AG08395 (cell line): ENCODE measurements at regions not wholly inside any gene's neighbourhood (a gene's known extent, or its start where the extent isn't known, plus 50 kb on each side); places are given as distances from the start of the nearest gene placed in this dataset.
"Not testable (repeated sequence)": the region's sequence is repeated elsewhere in the genome, so short reads cannot be mapped to it uniquely, and the experiment has no call there.

Experiments
- DNase-seq: peaks from one replicate; pipeline ENCODE4 v3.0.0; 2012; ENCODE audit warnings: mixed read lengths, low spot score

DNA sequence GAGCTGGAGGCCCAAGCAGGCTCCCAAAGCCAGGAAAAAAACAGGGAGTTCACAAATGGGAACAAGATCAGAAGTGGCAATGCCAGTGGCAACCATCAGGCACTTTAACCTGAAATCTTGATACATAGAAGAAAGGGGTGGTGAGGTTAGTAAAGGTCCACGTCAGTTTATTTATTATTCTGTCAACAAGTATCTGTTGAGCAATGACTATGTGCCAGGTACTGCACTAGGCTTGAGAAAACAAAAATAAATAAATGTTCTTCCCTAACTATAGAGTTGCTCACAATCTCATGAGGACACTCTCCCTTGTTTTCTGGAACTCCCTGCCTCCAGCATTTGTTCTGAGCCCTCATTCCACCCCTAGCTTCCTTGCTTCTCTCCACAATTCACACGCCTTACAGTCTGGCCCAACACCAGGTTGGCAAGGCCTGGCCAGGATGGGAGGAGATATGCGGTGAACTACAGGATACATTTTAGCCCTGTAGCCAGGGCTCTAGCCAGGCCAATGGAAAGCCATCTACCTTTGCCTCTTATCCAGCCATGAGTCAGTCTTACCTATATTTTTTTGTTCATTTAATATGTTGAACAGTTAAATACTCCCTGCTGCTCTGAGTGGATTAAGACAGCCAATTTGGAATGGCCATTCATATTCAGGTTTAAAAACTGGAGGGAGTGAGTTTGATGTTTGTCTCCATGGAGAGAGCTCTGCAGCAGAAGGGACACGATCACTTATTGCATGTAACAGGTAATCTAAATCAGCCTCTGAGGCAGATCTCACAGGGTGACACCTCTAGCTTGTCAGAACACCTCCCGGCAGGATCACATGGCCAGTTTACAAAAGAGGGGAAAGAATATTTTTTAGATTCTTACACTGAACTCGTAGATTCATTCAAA is 161.9 kb upstream of the ATP11B start:
- DNase-seq: no peak

DNA sequence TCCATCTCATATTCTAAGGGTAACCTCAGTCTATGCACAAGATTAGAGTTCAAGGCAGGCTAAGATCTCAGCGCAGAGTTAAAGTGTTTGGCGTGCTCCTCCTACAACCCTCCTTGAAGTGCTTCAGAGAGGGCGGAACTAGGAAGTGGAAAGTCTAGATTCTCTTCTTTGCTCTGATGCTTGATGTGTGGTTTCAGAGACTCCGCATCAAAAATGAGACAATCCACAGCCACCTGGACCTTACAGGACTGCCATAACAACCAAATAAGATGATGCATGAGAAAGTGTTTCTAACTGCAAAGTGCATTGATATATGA is 161.3 kb upstream of the ATP11B start:
- no peak for DNase-seq

DNA sequence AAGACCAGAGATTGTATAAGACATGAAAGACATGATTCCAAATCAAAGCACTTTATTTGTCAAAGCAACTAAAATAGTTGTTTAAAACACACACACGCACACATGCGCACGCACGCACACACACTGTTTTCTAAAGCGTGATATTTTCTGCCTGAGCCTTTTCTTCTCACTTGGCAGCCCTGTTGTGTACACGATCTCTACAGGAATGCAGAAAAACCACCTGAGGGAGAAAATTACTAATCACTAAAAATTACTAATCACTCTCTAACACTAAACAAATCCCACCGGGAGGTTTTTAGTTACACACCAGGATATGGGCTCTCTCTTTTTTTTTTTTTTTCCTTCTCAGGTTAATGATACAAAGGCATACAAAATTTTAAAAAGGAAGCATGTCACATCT is 160.1 kb upstream of the ATP11B start:
- DNase-seq: no peak

GRCh38 chr3:182636646-182637045 is 156.7 kb upstream of the ATP11B start:
- no peak for DNase-seq

DNA sequence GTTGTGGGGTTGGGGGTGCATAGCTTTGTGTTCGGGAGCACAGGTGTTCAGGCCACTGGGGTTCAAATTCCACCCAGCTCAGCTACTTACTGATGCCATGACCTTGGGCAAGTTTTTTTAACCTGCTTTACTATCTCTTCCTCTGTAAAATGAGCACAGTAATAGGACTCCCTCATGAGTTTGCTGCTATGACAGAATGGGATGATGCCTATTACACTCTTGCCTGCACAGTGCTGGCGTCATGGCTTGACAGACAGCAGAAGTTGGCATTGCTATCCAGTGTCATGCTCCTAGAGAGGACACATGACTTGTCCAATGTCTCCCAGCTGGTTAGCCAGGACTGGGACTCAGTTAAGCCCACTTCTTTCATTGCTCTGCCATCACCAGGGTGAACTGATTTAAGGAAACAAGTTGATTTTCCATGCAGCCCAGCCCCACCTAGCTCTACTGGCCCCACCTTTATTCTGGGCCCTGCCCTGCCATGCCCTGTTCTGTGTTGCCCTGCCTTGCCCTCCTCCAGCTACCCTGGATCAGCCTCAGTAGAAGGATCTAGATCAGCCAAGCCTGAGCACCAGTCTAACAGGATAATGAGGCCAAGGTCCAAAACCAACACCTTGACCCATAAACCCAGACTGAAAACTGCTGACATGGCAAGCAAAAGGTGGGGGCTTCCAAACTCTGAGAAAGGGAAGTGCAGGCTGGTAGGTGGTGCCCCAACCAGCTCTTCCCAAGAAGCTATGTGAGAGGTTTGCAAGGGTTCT is 155.8 kb upstream of the ATP11B start:
- DNase-seq: no peak

- no peak for DNase-seq
Measured at GRCh38 chr3:182644013-182644412, 149.3 kb upstream of the ATP11B start.

GRCh38 chr3:182644790-182645433 is 148.4 kb upstream of the ATP11B start:
- DNase-seq: no peak

GRCh38 chr3:182650568-182651128 is 142.7 kb upstream of the ATP11B start:
- no peak for DNase-seq

DNA sequence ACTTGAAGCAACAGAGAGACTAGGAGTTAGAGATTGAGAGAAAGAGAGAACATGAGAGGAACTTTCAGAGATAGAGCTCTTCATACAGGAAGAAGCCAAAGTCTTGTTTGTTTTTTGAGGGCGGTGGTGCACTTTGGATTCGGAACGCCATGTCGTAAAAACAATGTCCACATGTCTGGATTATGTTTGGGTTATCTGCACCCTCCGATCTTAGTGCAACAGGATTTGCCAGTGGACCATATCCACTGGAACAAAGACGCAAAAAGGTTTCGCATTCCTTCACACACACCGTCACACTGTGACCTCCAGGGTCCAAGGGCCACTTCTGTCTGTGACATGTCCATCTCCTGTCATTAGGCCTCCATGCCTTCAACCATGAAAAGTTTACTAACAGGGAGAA is 141.8 kb upstream of the ATP11B start:
- no peak for DNase-seq

- DNase-seq: not testable (repeated sequence)
Measured at GRCh38 chr3:182653065-182653464, 140.2 kb upstream of the ATP11B start.

DNA sequence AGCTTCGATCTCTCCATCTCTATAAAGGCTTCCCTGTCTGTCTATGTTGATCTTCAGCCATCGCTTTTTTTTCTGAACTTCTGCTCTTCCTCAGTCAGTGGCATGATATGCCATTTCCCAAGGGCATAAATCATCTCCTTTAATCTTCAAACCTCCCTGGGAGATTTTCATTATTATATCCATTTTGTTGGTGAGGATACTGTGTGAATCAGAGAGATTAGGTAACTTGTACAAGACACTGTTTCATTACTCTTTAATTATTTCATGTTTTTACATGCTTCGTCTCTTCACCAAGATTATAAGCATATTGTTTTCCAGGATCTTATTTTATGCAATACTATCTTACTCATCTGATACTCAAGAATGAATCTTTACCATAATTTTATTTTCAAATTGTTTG is 124.8 kb upstream of the ATP11B start:
- no peak for DNase-seq

- no peak for DNase-seq
Measured at GRCh38 chr3:182668974-182669373, 124.3 kb upstream of the ATP11B start.

GRCh38 chr3:182671541-182671940 is 121.8 kb upstream of the ATP11B start:
- DNase-seq: no peak

GRCh38 chr3:182671942-182672341 is 121.4 kb upstream of the ATP11B start:
- peak; percentile 16 for DNase-seq

- no peak for DNase-seq
Measured at GRCh38 chr3:182673336-182673735, 120.0 kb upstream of the ATP11B start.

GRCh38 chr3:182682263-182683241 is 110.8 kb upstream of the ATP11B start:
- DNase-seq: peak; percentile 33

DNA sequence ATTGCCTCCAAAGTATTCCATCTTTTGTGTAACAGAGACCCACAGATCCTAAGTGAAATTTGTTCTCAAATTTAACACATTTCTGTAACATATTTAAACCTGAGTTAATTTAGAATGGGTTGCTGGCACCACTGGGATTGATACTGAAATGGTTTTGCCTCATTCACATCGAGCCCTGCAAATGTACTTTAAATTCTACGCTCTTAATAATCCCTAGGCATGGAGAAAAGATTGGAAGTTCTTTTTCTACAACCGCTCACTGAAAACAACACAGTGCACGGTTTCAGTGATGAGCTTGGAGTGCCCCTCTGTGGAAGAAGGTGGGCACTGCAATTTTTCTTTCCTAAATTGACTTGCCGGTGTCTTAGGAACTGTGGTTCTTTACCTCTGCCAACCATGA is 109.9 kb upstream of the ATP11B start:
- DNase-seq: peak; percentile 76

DNA sequence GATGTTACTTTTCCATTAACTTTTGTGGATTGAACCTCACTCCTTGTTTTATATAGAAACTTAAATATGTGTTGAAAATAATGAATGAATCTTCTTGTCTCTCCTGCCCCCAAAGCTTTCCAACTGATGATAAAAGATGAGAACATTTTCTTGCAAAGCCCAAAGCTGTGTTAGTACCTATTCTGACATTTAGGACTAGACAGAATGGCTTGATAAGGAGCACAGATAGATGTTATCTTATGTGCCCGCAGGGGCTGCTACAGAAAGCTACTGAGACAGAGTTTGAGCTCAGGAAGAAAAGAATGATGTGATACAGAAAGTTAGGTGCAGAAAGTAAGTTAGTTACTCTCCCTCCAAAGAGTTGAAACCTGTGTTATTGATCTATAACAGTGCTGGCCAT is 109.4 kb upstream of the ATP11B start:
- no peak for DNase-seq

- no peak for DNase-seq
Measured at GRCh38 chr3:182686033-182686886, 107.0 kb upstream of the ATP11B start.

GRCh38 chr3:182690172-182690571 is 103.1 kb upstream of the ATP11B start:
- no peak for DNase-seq
